ENCODE measurements at regions not wholly inside any gene's neighbourhood (a gene's known extent, or its start where the extent isn't known, plus 50 kb on each side); places are given as distances from the start of the nearest gene placed in this dataset.

DNA sequence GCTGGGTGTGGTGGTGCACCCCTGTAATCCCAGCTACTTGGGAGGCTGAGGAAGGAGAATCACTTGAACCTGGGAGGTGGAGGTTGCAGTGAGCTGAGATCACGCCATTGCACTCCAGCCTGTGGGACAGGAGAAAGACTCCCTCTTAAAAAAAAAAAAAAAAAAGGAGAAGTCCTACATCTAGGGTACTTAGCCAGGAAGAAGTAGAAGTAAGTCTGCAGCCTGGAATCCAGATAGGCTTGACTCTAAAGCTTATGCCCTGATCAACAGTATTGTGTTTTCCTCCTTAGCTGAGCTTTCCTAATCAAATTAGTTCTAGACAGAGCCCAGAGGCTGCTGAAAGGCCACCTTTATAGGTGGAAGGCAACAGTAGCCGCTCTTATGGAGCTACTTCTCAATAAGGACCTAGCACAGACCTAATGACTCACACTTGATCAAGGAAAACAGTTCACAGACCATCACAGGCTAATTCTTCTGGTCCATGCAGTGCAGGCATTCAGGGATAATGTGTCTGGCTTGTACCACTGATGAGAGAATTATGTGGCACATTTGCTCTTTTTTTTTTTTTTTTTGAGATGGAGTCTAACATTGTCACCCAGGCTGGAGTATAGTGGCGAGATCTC, 105.5 kb upstream of the KLF4 start:
- FAIRE-seq = no peak

GRCh38 chr9:107593224-107593870, 103.8 kb upstream of the KLF4 start:
- Histone ChIP-seq H3K4me3 (ENCODE audit: control insufficient read depth in 2 of 3, extremely low read depth in 1 of 3, insufficient read depth in 2 of 3, low read depth in 1 of 3, low read length in 3 of 3) (no peak overlapping the region), H3K9ac (ENCODE audit: control insufficient read depth, extremely low read depth, insufficient read depth, low read length) (no peak overlapping the region), H3K79me2 (ENCODE audit: control insufficient read depth, insufficient read depth, low read length) (no peaks in the 10 kb centered on the region), H2AFZ (ENCODE audit: control insufficient read depth, low read length) (no peak overlapping the region), H4K20me1 (ENCODE audit: control insufficient read depth, extremely low read depth, insufficient read depth, low read length) (no peaks in the 10 kb centered on the region), H3K27me3 (ENCODE audit: control insufficient read depth, extremely low read depth, insufficient read depth, low read length) (no peaks in the 10 kb centered on the region), H3K9me1 (ENCODE audit: control insufficient read depth, extremely low read depth, insufficient read depth, low read length) (no peaks in the 10 kb centered on the region), H3K36me3 (ENCODE audit: control insufficient read depth in 2 of 2, extremely low read depth in 1 of 2, insufficient read depth in 2 of 2, low read length in 2 of 2) (no peaks in the 10 kb centered on the region), H3K27ac (ENCODE audit: control insufficient read depth, insufficient read depth, low read length) (no peak overlapping the region), H3K9me3 (ENCODE audit: control insufficient read depth, low read depth, low read length) (no peaks in the 10 kb centered on the region), H3K4me2 (ENCODE audit: control insufficient read depth, extremely low read depth, insufficient read depth, low read depth, low read length) (no peak overlapping the region), H3K4me1 (ENCODE audit: control insufficient read depth, extremely low read depth, insufficient read depth, low read length) (no peaks in the 10 kb centered on the region)
- dilution Hi-C loops (cut with MboI; ENCODE audit: extremely low pct_ligation_motif_present, low sequenced_read_pairs) = no loop called here
- TF ChIP-seq CTCF (optimal IDR thresholded peaks at IDR 0.05 in 1 of 3, IDR thresholded peaks at IDR 0.05 in 1 of 3, conservative IDR thresholded peaks at IDR 0.05 in 1 of 3; ENCODE audit: extremely low read depth in 1 of 3, insufficient read depth in 2 of 3, low read length in 3 of 3) = no peak
- no peak for TF ChIP-seq EZH2 (IDR thresholded peaks at IDR 0.05; ENCODE audit: low read length)
- FAIRE-seq (no peak), DNase-seq (ENCODE audit: low read depth, low spot score) (no peak)

More for the DNA sequence above, 105.5 kb upstream of the KLF4 start:
- no peak overlapping the region for H3K9ac ChIP-seq (ENCODE audit: control insufficient read depth, extremely low read depth, insufficient read depth, low read length)
- H3K4me2 ChIP-seq (ENCODE audit: control insufficient read depth, extremely low read depth, insufficient read depth, low read depth, low read length) = no peak overlapping the region
- H3K4me1 ChIP-seq (ENCODE audit: control insufficient read depth, extremely low read depth, insufficient read depth, low read length) = no peaks in the 10 kb centered on the region
- no peak overlapping the region for H2AFZ ChIP-seq (ENCODE audit: control insufficient read depth, low read length)
- no peaks in the 10 kb centered on the region for H3K36me3 ChIP-seq (ENCODE audit: control insufficient read depth in 2 of 2, extremely low read depth in 1 of 2, insufficient read depth in 2 of 2, low read length in 2 of 2)
- H3K9me3 ChIP-seq (ENCODE audit: control insufficient read depth, low read depth, low read length) = no peaks in the 10 kb centered on the region
- no peaks in the 10 kb centered on the region for H3K79me2 ChIP-seq (ENCODE audit: control insufficient read depth, insufficient read depth, low read length)
- TF ChIP-seq EZH2 (IDR thresholded peaks at IDR 0.05; ENCODE audit: low read length) (no peak), CTCF (optimal IDR thresholded peaks at IDR 0.05 in 1 of 3, IDR thresholded peaks at IDR 0.05 in 1 of 3, conservative IDR thresholded peaks at IDR 0.05 in 1 of 3; ENCODE audit: extremely low read depth in 1 of 3, insufficient read depth in 2 of 3, low read length in 3 of 3) (no peak)
- H3K27me3 ChIP-seq (ENCODE audit: control insufficient read depth, extremely low read depth, insufficient read depth, low read length) = no peaks in the 10 kb centered on the region
- H3K27ac ChIP-seq (ENCODE audit: control insufficient read depth, insufficient read depth, low read length) = no peak overlapping the region
- no peak for DNase-seq (ENCODE audit: low read depth, low spot score)
- no peaks in the 10 kb centered on the region for H3K9me1 ChIP-seq (ENCODE audit: control insufficient read depth, extremely low read depth, insufficient read depth, low read length)
- H3K4me3 ChIP-seq (ENCODE audit: control insufficient read depth in 2 of 3, extremely low read depth in 1 of 3, insufficient read depth in 2 of 3, low read depth in 1 of 3, low read length in 3 of 3) = no peak overlapping the region
- no peaks in the 10 kb centered on the region for H4K20me1 ChIP-seq (ENCODE audit: control insufficient read depth, extremely low read depth, insufficient read depth, low read length)
- dilution Hi-C loops (cut with MboI; ENCODE audit: extremely low pct_ligation_motif_present, low sequenced_read_pairs) = no loop called here

Data from keratinocyte (primary cell).